Liver (tissue), 3 donors: ENCODE measurements at regions not wholly inside any gene's neighbourhood (a gene's known extent, or its start where the extent isn't known, plus 50 kb on each side); places are given as distances from the start of the nearest gene placed in this dataset.

Experiments
- CTCF ChIP-seq: fragments of 150-350 bp; IDR thresholded peaks from 2 replicates; pipeline ENCODE4 v1.5.1; 2017; ENCODE audit warnings: improper control_type of control experiment, low read depth, low read length; ENCODE audit not compliant: missing input control
- JUND ChIP-seq, 2 donors: IDR thresholded peaks; 2 replicates each; pipeline ENCODE4 v1.6.1; 2016; ENCODE audit warnings: antibody characterized with exemption in 2 of 2
- MAX ChIP-seq: IDR thresholded peaks from 2 replicates; pipeline ENCODE4 v1.6.1; 2016; ENCODE audit warnings: antibody characterized with exemption
- RXRA ChIP-seq, 2 donors: IDR thresholded peaks; 2 replicates each; pipeline ENCODE4 v1.6.1; 2017 to 2018; ENCODE audit warnings: antibody characterized with exemption in 2 of 2, mild to moderate bottlenecking in 1 of 2
- YY1 ChIP-seq: IDR thresholded peaks from 2 replicates; pipeline ENCODE4 v1.6.1; 2016; ENCODE audit warnings: antibody characterized with exemption, mild to moderate bottlenecking
- donor health status: healthy.
- donor health status: healthy.

DNA sequence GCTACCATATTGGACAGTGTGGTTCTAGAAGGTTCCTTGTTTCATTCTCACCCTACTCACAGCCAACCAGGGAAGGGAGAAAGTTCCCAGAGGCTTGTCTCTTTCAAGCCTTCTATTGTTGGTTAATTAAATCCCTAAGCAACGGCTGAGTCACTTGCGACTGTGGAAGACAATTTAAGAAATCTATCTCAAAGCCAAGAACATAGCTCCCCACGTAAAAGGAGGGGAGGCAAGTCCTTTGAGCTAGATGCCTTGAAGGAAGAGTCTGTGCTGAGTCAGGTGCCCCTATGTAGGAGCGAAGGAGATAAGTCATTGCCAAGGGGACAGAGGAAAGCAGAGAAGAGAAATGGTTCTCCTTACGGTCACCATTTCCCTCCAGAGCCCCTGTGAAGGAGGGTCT lies 79.4 kb upstream of the PPP2R5A start:
- TF ChIP-seq CTCF: no peak
- TF ChIP-seq YY1: no peak
- no peak for TF ChIP-seq MAX
- TF ChIP-seq JUND (IDR thresholded peaks at IDR 0.05): no peak
- no peak for TF ChIP-seq RXRA (IDR thresholded peaks at IDR 0.05)
